NCI-H345 treated with DMSO at 0.1 percent for 48 hours (cell line): ENCODE measurements at regions not wholly inside any gene's neighbourhood (a gene's known extent, or its start where the extent isn't known, plus 50 kb on each side); places are given as distances from the start of the nearest gene placed in this dataset.

Source experiments
- DNase-seq: peaks from one replicate; lab custom pipeline; 2025; ENCODE audit not compliant: unreplicated experiment; lab: John Stamatoyannopoulos, UW

- no peak for DNase-seq
Observed at GRCh38 chr2:236940916-236941520, 144.7 kb upstream of the COPS8 start.

- DNase-seq: no peak
Observed at GRCh38 chr2:236941551-236941950, 144.1 kb upstream of the COPS8 start.

DNA sequence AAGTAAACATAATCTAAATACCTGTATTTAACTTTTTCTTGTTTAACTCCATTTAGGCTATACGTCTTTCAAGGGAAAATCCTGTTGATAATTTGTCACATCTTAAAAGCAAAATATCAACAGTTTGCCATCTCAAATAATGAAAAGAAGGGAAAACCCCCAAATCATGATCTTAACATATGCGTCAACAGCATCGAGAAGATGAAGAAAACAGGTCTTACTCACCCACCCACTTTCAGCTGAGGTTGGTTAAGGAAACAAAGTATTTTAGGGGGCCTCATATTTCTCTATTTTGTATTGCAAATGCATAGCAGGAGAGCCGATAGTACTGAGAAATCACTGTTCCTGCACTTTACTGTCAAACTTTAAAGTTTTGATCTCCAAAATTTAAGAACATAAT is 143.1 kb upstream of the COPS8 start:
- DNase-seq: no peak

GRCh38 chr2:236943068-236943467 is 142.6 kb upstream of the COPS8 start:
- no peak for DNase-seq

DNA sequence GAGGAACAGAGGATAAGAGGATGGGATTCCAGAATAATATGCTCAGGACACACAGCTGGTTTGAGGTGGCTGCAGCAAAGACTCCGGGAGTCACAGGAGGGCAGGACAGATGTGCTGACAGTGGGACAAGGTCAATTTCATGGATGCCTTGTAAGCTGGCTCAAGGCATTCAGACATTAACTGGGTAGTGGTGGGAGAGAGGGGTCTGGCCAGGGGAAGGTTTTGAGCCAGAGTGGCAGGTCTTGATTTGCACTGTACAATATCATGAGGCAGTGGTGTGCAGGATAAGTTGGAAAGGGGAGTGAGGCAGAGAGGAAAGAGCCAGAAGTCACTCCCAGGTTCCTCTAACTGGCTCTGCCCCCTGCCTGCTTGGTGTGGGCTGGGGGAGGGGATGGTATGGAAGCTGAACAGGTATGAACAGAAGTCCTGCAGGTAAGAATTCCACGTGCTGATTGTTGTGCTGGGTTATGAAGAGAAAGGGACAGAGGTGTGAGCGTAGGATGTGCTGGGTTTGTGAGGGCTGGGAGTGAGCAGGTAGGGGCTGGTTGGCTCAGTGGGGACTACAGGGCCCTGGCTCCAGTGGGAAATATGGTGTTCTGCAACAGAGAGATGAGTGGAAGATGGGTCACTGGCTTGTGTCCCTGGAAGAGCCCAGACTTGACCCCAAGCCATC is 141.7 kb upstream of the COPS8 start:
- no peak for DNase-seq

DNA sequence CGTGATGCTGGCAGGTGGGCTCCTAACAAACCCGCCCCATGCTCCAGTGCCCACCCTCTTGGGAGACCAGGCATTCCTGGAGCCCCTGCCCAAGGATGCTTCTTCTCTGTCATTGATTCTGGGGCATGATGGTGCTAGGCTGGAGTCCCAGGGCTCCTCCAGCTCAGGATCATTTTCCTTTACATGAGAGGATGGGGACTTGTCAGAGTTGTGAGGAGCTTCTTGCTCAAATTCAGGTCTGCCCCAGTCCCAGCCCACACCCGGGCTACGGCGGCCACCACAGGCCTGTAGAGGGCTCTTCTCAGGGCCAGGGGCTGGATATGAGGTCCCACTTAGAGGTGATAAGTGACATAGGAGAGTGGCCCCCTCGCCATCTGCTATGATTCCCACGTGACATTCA is 141.1 kb upstream of the COPS8 start:
- DNase-seq: no peak

DNA sequence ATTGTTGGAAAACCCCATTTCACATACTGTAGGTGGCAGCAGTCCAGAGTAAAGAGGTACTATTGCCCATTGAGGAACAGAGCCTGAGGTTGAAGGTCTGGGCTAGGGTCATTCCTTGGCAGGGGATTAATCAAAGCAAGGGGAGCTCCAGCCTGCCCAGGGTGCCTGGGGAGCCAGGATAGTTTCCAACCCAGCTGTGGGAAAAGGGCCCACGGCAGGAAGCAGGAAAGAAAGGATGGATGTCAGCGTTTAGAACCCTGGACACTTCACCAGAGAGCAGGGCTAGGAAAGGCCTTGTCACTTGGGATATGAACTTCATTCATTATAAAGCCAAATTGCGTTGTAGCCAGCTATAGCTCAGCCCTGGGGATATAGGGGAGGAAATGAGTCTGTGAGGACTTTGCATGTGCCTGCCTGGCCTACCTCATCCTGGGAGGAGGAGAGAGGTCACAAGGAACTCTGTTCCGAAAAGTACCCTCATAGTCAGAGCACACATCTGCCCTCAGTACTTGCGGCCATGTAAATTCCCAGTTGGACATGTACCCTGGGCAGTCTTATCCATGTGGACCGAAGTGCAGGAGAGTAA is 140.2 kb upstream of the COPS8 start:
- no peak for DNase-seq

DNA sequence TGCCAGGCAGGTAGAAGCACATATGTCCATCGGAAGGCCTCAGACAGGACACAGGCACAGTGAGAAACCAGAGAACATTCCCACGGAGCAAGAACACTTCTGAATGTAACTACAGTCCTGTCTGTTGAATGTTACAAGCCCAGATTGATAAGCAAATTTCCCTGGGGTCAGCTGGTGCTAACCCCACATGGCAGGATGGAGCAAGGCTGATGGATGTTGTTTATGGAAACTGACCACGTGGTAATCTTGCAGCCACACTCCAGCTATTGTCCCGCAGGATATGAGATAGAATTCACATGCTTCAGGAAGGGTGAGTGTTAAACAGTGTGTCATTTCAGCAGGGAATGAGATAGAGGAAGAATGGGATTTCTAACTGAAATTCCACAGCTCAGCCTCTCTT is 138.8 kb upstream of the COPS8 start:
- DNase-seq: no peak

DNA sequence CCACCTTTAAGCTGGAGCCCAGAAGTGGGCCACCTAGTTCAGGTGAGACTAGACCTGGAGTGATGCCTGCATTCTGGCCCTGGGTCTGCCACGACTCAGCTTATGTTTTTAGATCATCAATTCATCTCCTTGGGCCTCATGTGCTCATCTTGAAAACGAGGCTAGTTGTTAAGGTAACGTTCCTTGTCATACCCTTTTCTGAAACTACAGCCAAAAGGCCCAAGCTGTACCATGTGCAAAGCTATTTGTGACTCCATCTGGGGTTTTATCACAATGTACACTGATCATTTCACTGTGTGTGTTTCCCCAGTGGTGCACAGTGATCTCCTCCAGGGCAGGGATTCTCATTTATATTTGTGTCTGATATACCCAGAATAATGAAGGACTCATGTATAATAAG is 138.4 kb upstream of the COPS8 start:
- no peak for DNase-seq

DNA sequence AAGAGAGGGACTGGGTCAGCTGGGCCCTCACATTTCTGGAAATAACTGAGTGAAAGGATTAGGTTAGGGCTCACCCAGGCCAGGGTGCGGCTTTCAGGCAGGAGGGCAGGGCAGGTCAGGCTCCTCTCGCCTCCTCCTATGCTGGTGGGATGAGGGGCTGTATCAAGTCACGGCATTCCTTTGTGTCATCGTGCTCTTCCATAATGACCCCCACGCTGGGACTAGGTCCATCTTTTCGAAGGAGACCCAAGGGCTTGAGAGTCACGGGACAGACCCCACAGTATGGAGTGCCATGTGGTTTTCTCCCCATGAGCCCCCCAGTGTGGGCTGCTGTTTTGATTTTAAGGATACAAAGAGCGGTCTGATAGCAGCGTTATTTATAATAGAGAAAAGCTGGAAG is 137.8 kb upstream of the COPS8 start:
- DNase-seq: no peak

DNA sequence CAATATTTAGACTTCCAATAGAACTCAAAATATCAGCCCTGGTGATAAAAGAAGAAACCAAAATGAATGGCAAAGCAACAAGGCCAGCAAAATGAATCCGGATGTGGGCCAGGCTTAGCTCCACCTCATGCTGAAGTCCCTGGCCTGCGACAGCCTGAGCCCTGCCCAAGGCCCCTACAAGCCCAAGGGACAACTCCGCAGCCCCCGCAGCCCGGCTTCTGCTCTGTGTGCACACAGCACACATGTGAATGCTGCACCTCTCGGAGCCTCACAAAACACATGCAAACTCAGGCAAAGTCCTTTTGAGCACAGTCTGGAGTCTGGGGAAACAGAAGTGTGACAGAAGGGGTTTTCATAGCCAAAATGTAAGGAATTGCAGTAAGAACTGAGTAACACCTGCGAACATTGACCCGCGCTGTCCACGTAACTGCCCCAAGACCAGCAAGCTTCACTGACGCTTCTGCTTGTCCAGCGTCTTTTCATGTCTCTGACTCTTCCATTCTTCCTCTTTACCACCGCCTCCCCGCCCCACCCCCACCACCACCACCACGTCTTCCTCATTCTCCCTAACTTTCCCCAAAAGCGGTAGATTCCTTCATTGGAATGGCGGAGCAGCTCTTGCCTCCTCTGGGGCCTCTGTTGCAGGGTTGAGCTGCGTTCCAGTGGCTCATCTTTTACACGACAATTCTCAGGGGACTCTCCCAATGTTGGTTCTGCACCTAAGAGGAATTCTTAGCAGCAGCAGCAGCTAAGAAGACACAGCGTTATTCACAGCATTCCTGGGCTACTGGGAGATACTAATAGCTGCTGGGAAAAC is 136.4 kb upstream of the COPS8 start:
- DNase-seq: no peak

- DNase-seq: no peak
Observed at GRCh38 chr2:236951830-236952475, 133.7 kb upstream of the COPS8 start.

DNA sequence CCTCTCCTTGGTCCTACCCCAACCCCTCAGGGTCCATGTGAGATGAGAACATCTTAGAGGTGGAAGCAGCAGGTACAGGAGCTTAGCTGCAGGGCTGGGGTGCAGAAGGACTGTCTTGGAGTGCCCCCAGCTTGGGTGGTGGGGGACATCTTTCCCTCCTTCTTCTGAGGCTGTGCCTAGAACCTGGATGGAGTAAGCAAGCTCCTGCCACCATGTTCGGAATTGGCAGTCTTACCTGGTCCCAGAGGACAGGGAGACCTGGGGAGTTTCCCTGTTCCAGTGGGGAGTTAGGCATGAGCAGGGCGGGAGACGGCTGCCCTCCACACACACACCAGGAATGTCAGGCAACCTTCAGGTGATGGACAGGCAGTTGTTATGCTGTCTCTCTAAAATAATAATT is 131.0 kb upstream of the COPS8 start:
- no peak for DNase-seq

DNA sequence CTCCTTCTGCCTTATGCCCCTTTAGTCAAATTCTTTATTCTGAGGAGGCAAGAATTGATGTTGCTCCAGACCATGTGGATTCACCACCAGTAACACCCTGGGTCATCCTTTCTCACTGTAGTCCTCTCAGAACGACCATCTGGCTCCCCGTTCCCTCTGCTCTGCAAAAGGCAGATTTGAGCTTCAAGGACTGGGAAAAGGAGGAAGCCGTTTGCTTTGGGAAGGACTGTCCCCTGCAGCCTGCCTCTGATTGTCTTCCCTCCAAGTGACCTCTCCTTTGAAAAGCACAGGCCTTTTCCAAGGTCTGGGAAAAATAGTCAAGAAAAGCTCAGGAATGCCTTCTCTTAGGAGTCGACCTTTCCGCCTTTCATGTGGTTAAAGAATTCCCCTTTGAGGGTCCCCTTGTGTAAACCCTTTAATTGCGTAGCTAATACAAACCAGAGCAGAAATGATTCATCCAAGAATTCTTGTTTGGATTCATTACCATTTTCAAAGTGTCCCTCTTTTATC is 130.1 kb upstream of the COPS8 start:
- DNase-seq: no peak

DNA sequence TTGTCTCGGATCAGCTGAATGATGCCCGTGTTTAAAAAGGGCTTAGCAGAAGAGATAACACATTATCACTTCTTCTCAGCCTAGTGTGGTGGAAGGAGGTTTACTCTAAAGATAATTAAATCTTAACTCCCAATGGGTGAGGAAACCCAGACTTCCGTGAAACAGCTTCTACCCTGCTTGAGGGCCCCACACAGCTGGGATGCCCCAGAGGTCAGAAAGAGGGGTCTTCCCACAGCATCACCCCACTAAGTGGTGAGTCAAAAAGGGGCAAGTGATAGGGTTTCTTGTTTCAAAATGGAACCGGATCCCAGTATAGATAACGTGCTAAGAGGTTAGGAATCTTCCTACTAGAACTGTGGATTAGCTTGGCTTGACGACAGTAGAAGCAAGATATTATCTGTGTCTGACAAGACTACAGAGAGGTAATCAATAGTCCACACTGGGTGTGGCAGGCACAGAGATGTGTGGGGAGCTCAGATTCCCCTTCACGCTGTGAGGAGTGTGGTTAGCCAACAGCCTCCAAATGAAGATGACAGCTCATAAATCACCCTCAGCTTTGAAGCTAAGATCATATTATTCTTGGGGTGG is 129.6 kb upstream of the COPS8 start:
- no peak for DNase-seq

- no peak for DNase-seq
Observed at GRCh38 chr2:236956641-236957040, 129.0 kb upstream of the COPS8 start.

GRCh38 chr2:236959036-236959435 is 126.7 kb upstream of the COPS8 start:
- DNase-seq: no peak

GRCh38 chr2:236959876-236960275 is 125.8 kb upstream of the COPS8 start:
- no peak for DNase-seq

DNA sequence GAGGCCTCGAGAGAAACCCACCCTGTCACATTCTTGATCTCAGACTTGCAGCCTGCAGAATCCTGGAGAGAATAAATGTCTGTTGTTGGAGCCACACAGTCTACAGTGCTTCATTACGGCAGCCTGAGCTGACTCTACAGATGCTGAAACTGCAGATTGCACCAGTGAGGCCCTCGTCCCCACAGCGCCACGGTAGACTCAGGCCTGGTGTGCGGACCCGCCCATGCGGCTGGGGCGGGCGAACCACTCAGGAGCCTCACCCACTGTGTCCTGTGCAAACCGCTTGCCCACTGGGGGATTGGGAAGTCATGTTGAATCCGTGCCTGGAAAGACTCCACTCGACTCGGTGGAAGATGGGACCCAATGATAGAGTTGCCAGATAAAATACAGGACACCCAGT is 125.2 kb upstream of the COPS8 start:
- DNase-seq: no peak

GRCh38 chr2:236962816-236963215 is 122.9 kb upstream of the COPS8 start:
- DNase-seq: no peak

DNA sequence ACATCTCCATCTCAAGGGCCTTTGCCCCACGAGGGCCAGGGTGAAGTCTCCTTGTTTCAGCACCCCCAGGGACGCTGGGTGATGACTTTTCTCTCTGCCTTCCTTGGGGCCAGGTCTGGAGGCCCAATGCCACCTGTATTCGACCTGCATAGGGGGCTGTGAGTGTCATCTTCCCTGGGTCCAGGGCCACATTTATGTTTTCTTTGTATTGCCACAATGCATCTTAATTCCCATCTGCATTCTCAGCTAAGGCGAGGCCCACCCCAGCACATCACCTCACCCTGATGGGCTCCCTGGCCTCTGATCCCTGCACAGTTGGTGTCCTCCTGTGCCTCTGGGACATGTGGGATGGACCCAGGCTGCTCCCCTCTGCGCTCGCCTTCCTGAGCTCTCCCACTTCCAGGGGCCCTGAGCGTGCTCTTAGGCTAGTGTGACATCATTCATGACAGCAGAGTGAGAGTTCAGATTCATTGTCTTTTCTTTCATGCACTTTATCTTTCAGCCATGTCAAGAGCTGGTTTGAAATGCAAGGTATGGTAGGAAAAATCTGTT is 122.0 kb upstream of the COPS8 start:
- DNase-seq: no peak
